Stimulated activated memory B cell treated with anti-CD40 and anti-IgM and Interleukin-4, amounts not matched to agents 10 μg/mL and 1 μg/mL and 100 μg/mL, for 72 hours (primary cell): ENCODE measurements at regions not wholly inside any gene's neighbourhood (a gene's known extent, or its start where the extent isn't known, plus 50 kb on each side); places are given as distances from the start of the nearest gene placed in this dataset.

ENCODE experiments used
- ATAC-seq: fragments of 150-1000 bp; cut with Tn5 transposase; 2 replicates; pipeline ENCODE4 v1.10.0; 2021
- H3K27ac Mint-ChIP-seq: one replicate; pipeline ENCODE4 v1.8.0; 2022; ENCODE audit warnings: mild to moderate bottlenecking, mixed read lengths
- H3K27me3 Mint-ChIP-seq: one replicate; pipeline ENCODE4 v1.8.0; 2022; ENCODE audit warnings: mixed read lengths
- H3K36me3 Mint-ChIP-seq: one replicate; pipeline ENCODE4 v1.8.0; 2022; ENCODE audit warnings: mixed read lengths
- H3K4me1 Mint-ChIP-seq: one replicate; pipeline ENCODE4 v1.8.0; 2022; ENCODE audit warnings: mixed read lengths
- H3K4me3 Mint-ChIP-seq: one replicate; pipeline ENCODE4 v1.8.0; 2022; ENCODE audit warnings: mild to moderate bottlenecking, moderate library complexity, mixed read lengths
- H3K9me3 Mint-ChIP-seq: one replicate; pipeline ENCODE4 v1.8.0; 2022; ENCODE audit warnings: mixed read lengths

DNA sequence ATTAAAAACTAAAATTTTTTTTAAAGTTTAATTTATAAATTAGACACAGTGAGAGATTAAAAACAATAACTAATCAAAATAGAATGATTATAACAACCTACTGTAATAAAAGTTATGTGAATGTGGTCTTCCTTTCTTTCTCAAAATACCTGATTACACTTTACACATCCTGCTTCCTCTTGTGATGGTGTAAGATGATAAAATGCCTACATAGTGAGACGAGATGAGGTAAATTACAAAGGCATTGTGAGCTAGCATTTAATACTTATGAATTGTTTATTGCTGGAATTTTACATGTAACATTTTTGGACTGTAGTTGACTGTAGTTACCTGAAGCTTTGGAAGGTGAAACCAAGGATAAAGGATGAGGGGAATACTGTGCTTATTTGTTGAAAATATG, 94.2 kb upstream of the CLEC14A start:
- no peak for ATAC-seq
- no peaks in the 10 kb centered on the region for H3K36me3 Mint-ChIP-seq
- peaks cover 16% of the 10 kb centered on the region for H3K9me3 Mint-ChIP-seq
- H3K4me1 Mint-ChIP-seq, result no peaks in the 10 kb centered on the region
- H3K4me3 Mint-ChIP-seq, result no peak overlapping the region
- no peak overlapping the region for H3K27ac Mint-ChIP-seq
- H3K27me3 Mint-ChIP-seq, result no peaks in the 10 kb centered on the region

DNA sequence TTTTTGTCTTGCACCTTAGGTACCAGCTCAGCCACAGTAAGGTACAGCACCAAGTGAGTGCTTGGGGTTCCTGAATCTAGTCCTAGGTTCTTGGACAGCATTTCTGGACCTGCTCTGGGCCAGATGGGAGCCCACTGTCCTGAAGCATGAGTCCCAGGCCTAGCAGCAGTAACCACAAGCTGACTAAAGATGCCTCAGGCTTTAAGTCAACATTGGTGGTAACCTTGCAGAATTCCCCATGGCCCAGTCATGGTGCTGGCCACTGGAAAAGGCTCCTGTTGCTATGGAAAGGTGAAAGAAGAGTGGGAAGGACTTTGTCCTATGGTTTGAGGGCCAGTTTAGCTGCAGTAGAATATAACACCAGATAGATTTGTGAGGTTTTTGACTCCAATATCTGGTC, 86.9 kb upstream of the CLEC14A start:
- Mint-ChIP-seq H3K27me3 (no peaks in the 10 kb centered on the region), H3K9me3 (peaks cover 11% of the 10 kb centered on the region), H3K36me3 (no peaks in the 10 kb centered on the region), H3K27ac (no peak overlapping the region), H3K4me3 (no peak overlapping the region), H3K4me1 (no peaks in the 10 kb centered on the region)
- ATAC-seq, result no peak

DNA sequence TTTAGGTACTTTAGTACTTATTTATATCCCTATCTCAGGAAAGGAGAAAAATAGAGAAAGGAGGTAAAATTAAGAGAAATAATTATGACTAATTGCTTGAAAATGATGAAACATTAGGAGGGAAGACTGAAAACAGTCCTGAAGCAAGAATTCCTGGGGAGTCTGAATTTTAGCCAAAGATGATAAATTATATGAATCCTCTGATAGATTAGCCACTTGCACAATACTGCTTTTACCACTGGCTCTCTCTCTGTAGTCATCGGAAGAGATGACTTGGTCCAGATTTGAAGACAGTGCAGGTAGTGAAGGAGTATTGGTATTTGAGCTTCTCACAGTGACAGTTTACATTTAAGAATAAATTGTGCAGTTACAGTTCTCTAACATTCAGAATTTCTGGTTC, 83.8 kb upstream of the CLEC14A start:
- H3K4me3 Mint-ChIP-seq, result no peak overlapping the region
- no peak overlapping the region for H3K27ac Mint-ChIP-seq
- H3K27me3 Mint-ChIP-seq, result no peaks in the 10 kb centered on the region
- H3K9me3 Mint-ChIP-seq, result peaks cover 2% of the 10 kb centered on the region
- ATAC-seq, result no peak
- no peaks in the 10 kb centered on the region for H3K36me3 Mint-ChIP-seq
- H3K4me1 Mint-ChIP-seq, result no peaks in the 10 kb centered on the region

DNA sequence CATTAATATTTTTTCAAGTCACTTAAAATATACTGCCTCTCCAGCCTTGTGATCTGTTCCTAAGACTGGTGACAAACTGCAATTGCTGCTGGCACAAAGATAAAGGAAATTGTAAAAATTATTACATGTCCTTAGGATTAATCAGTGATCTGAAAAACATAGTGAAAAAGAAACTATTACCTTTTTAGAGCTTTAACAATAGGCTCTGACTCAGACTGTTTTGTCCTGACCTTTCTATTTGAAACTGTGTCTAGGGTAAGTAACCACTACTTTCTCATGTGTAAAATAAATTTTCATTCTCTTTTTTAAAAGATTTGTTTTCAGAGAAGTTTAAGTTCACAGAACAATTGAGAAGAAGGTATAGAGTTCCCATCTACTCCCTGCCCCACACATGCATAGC, 80.4 kb upstream of the CLEC14A start:
- ATAC-seq, result no peak
- Mint-ChIP-seq H3K4me3 (no peak overlapping the region), H3K27ac (no peak overlapping the region), H3K9me3 (peaks cover 4% of the 10 kb centered on the region), H3K36me3 (no peaks in the 10 kb centered on the region), H3K4me1 (no peaks in the 10 kb centered on the region), H3K27me3 (no peaks in the 10 kb centered on the region)

DNA sequence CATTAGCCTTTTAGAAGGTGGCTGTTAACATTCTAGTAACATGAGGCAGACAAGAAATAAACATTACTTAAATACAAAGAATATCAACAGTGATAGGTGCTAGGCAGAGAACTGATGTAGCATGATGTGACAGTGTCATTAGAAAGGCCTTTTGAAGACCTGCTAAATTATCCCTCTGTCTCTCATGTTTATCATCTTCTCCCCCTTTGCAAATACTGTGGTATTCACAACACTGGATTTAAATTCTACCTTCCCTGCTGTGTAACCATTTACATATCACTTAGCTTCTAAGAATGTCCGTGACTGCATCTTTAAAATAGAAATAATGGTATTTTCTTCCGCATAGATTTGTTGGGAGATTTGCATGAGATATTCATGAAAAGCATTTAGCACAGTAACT, 74.4 kb upstream of the CLEC14A start:
- no peaks in the 10 kb centered on the region for H3K36me3 Mint-ChIP-seq
- H3K27ac Mint-ChIP-seq, result no peak overlapping the region
- no peaks in the 10 kb centered on the region for H3K4me1 Mint-ChIP-seq
- H3K4me3 Mint-ChIP-seq, result no peak overlapping the region
- H3K9me3 Mint-ChIP-seq, result peaks cover 15% of the 10 kb centered on the region
- no peaks in the 10 kb centered on the region for H3K27me3 Mint-ChIP-seq
- ATAC-seq, result no peak

DNA sequence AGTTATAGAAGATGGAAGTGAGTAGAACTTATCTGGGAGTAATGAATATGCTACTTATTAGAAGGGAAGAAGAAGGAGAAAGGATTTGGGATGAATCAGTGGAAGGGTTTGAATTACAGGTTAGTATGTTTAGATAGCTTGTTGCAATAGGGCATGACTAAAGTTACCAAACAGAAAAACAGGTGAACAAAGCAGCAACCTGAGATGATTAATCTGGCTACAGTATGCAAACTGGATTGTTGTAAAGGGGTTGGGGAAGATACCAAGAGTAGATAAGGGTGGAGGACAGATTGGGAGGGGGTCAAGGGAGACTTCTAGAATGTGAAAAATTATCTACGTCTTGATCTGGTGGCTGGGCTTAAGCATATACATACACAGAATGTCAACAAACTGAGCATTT, 73.4 kb upstream of the CLEC14A start:
- Mint-ChIP-seq H3K4me3 (no peak overlapping the region), H3K27ac (no peak overlapping the region), H3K4me1 (no peaks in the 10 kb centered on the region), H3K27me3 (no peaks in the 10 kb centered on the region), H3K9me3 (peaks cover 14% of the 10 kb centered on the region), H3K36me3 (no peaks in the 10 kb centered on the region)
- ATAC-seq, result no peak

DNA sequence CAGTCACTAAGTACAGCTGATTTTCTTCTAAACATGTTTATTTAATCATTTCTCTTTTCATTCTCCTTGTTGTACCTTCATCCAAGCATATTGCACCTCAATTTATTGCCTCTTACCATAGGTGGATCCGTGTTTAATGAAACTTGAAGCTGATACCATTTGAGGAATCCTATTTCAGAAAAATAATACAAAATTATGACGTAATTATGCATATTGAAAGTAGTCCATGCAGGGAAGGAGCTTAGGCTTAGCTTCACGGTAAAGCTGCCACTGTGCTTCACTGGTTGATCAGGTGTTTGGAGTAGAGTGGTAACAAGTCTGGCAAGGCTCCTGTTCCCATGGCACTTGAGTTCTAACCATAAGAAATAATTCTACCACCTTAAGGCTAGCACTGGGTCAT, 61.0 kb upstream of the CLEC14A start:
- no peaks in the 10 kb centered on the region for H3K27me3 Mint-ChIP-seq
- H3K36me3 Mint-ChIP-seq, result no peaks in the 10 kb centered on the region
- H3K27ac Mint-ChIP-seq, result no peak overlapping the region
- no peak overlapping the region for H3K4me3 Mint-ChIP-seq
- no peak for ATAC-seq
- no peaks in the 10 kb centered on the region for H3K4me1 Mint-ChIP-seq
- H3K9me3 Mint-ChIP-seq, result no peaks in the 10 kb centered on the region

DNA sequence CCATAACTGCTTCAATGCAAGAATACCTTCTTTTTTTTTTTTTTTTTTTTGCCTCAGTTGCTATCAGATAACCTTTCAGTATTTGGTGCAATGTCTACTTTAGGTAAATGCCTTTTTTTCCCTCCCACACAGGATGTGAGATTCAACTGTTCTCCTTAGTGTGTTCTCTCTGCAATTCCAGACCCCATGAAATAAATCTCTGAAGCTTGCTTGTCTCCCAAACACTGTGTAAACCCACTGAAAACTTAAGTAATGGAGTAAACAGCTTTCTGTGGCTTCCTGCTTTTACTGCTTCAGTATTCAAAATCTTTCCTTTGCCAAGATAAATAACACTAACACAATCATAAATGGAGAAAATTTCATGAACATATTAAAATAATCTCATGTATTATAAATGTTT, 55.8 kb upstream of the CLEC14A start:
- Mint-ChIP-seq H3K4me1 (no peaks in the 10 kb centered on the region), H3K4me3 (no peak overlapping the region), H3K27me3 (no peaks in the 10 kb centered on the region), H3K27ac (no peak overlapping the region), H3K36me3 (no peaks in the 10 kb centered on the region), H3K9me3 (peaks cover 3% of the 10 kb centered on the region)
- ATAC-seq, result no peak

DNA sequence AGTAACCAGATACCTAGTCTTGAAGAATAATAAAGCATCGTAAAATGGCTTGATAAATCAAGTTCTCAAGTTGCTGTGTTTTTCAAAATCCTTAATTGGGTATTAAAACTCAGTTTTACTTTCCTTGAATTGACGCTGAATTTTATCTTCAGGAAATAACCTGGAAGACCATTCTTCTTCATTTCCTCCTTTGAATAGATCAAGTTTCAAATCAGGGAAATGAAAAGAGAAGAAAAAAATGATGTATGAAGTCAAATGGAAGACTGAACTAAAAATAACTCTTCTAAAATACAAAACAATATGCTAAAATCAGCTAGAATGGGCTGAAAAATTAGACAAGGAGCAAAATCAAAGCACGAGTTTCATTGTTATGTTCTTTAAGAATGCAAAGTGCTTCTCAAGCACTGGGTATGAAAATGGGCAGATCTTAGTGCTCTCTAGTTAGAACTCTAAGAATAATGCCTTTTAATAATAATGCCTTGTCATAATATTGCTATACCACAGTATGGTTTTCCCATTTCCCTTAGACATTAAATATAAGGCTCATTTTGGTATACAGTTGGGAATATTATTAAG, 54.6 kb upstream of the CLEC14A start:
- H3K4me3 Mint-ChIP-seq, result no peak overlapping the region
- H3K4me1 Mint-ChIP-seq, result no peaks in the 10 kb centered on the region
- no peaks in the 10 kb centered on the region for H3K27me3 Mint-ChIP-seq
- H3K27ac Mint-ChIP-seq, result no peak overlapping the region
- ATAC-seq, result no peak
- peaks cover 6% of the 10 kb centered on the region for H3K9me3 Mint-ChIP-seq
- H3K36me3 Mint-ChIP-seq, result no peaks in the 10 kb centered on the region

DNA sequence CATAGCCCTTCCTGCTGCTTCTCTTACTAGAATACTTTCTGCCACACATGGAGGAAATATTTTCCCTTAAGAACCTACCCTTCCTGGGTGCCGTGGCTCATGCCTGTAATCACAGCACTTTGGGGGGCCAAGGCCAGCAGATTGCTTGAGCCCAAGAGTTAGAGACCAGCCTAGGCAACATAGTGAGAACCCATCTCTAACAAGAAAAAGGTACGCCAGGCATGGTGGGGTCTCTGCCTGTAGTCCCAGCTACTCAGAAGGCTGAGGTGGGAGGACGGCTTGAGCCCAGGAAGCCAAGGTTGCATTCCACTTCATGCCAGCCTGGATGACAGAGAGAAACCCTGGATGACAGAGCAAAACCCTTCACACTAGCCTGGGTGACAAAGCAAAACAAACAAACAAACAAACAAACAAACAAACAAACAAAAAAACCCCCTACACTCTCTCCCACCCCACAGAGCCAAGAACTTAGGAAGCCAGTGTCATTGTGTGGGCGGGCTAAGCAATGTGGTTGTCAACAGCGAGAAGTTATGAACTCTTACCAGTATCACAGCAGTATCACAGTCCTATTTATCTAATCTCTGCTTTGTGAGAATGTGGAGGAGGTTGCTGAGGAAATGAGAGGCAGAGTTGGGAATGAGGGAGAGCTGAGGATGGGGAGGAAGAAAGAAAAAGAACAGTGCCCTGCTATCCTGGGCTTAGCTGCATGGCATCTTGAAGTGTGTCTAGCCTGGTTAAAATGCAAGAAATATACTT, 53.8 kb upstream of the CLEC14A start:
- Mint-ChIP-seq H3K27ac (no peak overlapping the region), H3K4me3 (no peak overlapping the region)

More for the DNA sequence above, 53.8 kb upstream of the CLEC14A start:
- no peaks in the 10 kb centered on the region for H3K36me3 Mint-ChIP-seq
- no peak for ATAC-seq
- peaks cover 6% of the 10 kb centered on the region for H3K9me3 Mint-ChIP-seq
- no peaks in the 10 kb centered on the region for H3K4me1 Mint-ChIP-seq
- H3K27me3 Mint-ChIP-seq, result no peaks in the 10 kb centered on the region
